Neural cell (in vitro differentiated cells): ENCODE measurements at regions not wholly inside any gene's neighbourhood (a gene's known extent, or its start where the extent isn't known, plus 50 kb on each side); places are given as distances from the start of the nearest gene placed in this dataset.

Source experiments
- H2AFZ ChIP-seq: fragments of 200-600, 300-800 bp; sonication (generic), shearing (Covaris generic); 2 replicates; pipeline ENCODE4 v1.6.0; 2014; ENCODE audit warnings: low read depth, mild to moderate bottlenecking, antibody characterized with exemption, low read length, moderate library complexity
- H3F3A ChIP-seq: fragments of 200-600 bp; shearing (Covaris generic); 2 replicates; pipeline ENCODE4 v1.6.1; 2016; ENCODE audit warnings: mild to moderate bottlenecking, moderate library complexity, mixed read lengths, antibody characterized with exemption, low read length; ENCODE audit not compliant: insufficient read depth, poor library complexity, severe bottlenecking
- H3K27ac ChIP-seq: fragments of 200-600, 300-800 bp; sonication (generic), shearing (Covaris generic); 2 replicates; pipeline ENCODE4 v1.5.1; 2014; ENCODE audit warnings: mild to moderate bottlenecking, low read length, moderate library complexity
- H3K27me3 ChIP-seq: fragments of 300-800, 200-600 bp; sonication (generic), shearing (Covaris generic); 2 replicates; pipeline ENCODE4 v1.6.0; 2014; ENCODE audit warnings: mild to moderate bottlenecking, low read depth, low read length, moderate library complexity; ENCODE audit not compliant: insufficient read depth
- H3K36me3 ChIP-seq: fragments of 300-800, 200-600 bp; sonication (generic), shearing (Covaris generic); 2 replicates; pipeline ENCODE4 v1.5.1; 2014; ENCODE audit warnings: mild to moderate bottlenecking, antibody characterized with exemption, low read length, moderate library complexity; ENCODE audit not compliant: insufficient read depth
- H3K4me2 ChIP-seq: fragments of 300-800, 200-600 bp; sonication (generic), shearing (Covaris generic); 2 replicates; pipeline ENCODE4 v1.6.0; 2014; ENCODE audit warnings: mild to moderate bottlenecking, low read length
- H3K4me3 ChIP-seq: fragments of 300-800, 200-600 bp; sonication (generic), shearing (Covaris generic); 2 replicates; pipeline ENCODE4 v1.5.1; 2014; ENCODE audit warnings: mild to moderate bottlenecking, low read length, moderate library complexity
- H3K79me2 ChIP-seq: fragments of 200-600 bp; shearing (Covaris generic); replicated peaks from 2 replicates; pipeline ENCODE4 v1.6.0; 2014; ENCODE audit warnings: mild to moderate bottlenecking, low read length, moderate library complexity; ENCODE audit not compliant: insufficient read depth
- H3K9ac ChIP-seq: fragments of 300-800, 200-600 bp; sonication (generic), shearing (Covaris generic); 2 replicates; pipeline ENCODE4 v1.6.1; 2016; ENCODE audit warnings: mild to moderate bottlenecking, low read length, mixed read lengths
- H3K9me2 ChIP-seq: fragments of 200-600 bp; shearing (Covaris generic); 2 replicates; pipeline ENCODE4 v1.6.1; 2016; ENCODE audit warnings: mild to moderate bottlenecking, low read length, mixed read lengths; ENCODE audit not compliant: insufficient read depth
- H3K9me3 ChIP-seq: fragments of 200-600, 300-800 bp; sonication (generic), shearing (Covaris generic); 2 replicates; pipeline ENCODE4 v1.6.1; 2016; ENCODE audit warnings: mild to moderate bottlenecking, mixed run types, low read length, moderate library complexity, mixed read lengths
- H4K20me1 ChIP-seq: fragments of 200-600 bp; shearing (Covaris generic); 2 replicates; pipeline ENCODE4 v1.6.1; 2016; ENCODE audit warnings: mild to moderate bottlenecking, mixed run types; ENCODE audit not compliant: insufficient read depth
- EP300 ChIP-seq: fragments of 450-650 bp; conservative IDR thresholded peaks from 2 replicates; pipeline ENCODE4 v1.6.1; 2014; ENCODE audit warnings: antibody characterized with exemption, mild to moderate bottlenecking, moderate library complexity; ENCODE audit not compliant: poor library complexity, severe bottlenecking
- EZH2 ChIP-seq: fragments of 200-600, 300-800 bp; shearing (Covaris generic), sonication (generic); IDR thresholded peaks from 2 replicates; pipeline ENCODE4 v1.6.1; 2014; ENCODE audit warnings: antibody characterized with exemption, low read length, borderline replicate concordance, mild to moderate bottlenecking; ENCODE audit not compliant: insufficient read depth, poor library complexity, severe bottlenecking
- MXI1 ChIP-seq: fragments of 450-650 bp; conservative IDR thresholded peaks from 2 replicates; pipeline ENCODE4 v1.6.1; 2014; ENCODE audit warnings: antibody characterized with exemption, mild to moderate bottlenecking; ENCODE audit not compliant: poor library complexity, severe bottlenecking
- POLR2AphosphoS5 ChIP-seq: IDR thresholded peaks from 2 replicates; pipeline ENCODE4 v1.6.1; 2012
- RAD21 ChIP-seq: fragments of 450-650 bp; conservative IDR thresholded peaks from 2 replicates; pipeline ENCODE4 v1.6.1; 2014; ENCODE audit warnings: antibody characterized with exemption, mild to moderate bottlenecking, moderate library complexity
- REST ChIP-seq: IDR thresholded peaks from 2 replicates; pipeline ENCODE4 v1.6.1; 2012; ENCODE audit warnings: borderline replicate concordance
- SMC3 ChIP-seq: fragments of 450-650 bp; conservative IDR thresholded peaks from 2 replicates; pipeline ENCODE4 v1.6.1; 2014; ENCODE audit warnings: antibody characterized with exemption, mild to moderate bottlenecking, moderate library complexity; ENCODE audit not compliant: poor library complexity
- TAF1 ChIP-seq: IDR thresholded peaks from 2 replicates; pipeline ENCODE4 v1.6.1; 2012; ENCODE audit warnings: low read depth
- TF ChIP-seq, protein P1 (sequence below): fragments of 450-650 bp; IDR thresholded peaks from 2 replicates; pipeline ENCODE4 v1.5.1; 2014; ENCODE audit warnings: antibody characterized with exemption, mild to moderate bottlenecking, moderate library complexity; ENCODE audit not compliant: poor library complexity, severe bottlenecking

DNA sequence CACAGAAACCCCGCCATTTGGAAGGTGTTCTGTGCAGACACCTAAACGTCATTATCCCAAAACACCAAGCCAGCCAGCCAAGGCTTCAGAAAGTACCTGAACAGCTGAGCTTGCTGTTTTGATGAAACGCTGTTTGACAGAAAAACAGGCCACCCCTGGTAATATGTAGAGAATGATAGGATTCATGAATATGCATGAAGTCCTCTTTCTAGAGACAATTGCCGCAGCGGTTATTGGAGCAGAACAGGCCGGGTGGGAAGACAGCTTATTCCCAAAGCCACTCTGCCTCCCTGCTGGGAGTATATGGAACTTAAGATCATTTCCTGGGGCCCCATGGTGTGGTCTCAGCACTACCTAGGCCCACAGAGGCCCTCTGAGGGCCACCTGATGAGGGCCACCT is 229.5 kb downstream of the UQCRFS1 start:
- Histone ChIP-seq H3K27me3 (no peaks in the 10 kb centered on the region), H3K4me3 (peak overlapping the region; percentile 4), H3K36me3 (no peaks in the 10 kb centered on the region), H2AFZ (no peak overlapping the region), H4K20me1 (no peaks in the 10 kb centered on the region), H3K27ac (peak overlapping the region; percentile 80), H3K79me2 (no peaks in the 10 kb centered on the region), H3K9me2 (no peaks in the 10 kb centered on the region), H3K9ac (peak overlapping the region; percentile 32), H3K4me2 (peak overlapping the region; percentile 16), H3F3A (no peaks in the 10 kb centered on the region), H3K9me3 (no peaks in the 10 kb centered on the region)
- TF ChIP-seq SMC3 = no peak
- TF ChIP-seq, protein P1, sequence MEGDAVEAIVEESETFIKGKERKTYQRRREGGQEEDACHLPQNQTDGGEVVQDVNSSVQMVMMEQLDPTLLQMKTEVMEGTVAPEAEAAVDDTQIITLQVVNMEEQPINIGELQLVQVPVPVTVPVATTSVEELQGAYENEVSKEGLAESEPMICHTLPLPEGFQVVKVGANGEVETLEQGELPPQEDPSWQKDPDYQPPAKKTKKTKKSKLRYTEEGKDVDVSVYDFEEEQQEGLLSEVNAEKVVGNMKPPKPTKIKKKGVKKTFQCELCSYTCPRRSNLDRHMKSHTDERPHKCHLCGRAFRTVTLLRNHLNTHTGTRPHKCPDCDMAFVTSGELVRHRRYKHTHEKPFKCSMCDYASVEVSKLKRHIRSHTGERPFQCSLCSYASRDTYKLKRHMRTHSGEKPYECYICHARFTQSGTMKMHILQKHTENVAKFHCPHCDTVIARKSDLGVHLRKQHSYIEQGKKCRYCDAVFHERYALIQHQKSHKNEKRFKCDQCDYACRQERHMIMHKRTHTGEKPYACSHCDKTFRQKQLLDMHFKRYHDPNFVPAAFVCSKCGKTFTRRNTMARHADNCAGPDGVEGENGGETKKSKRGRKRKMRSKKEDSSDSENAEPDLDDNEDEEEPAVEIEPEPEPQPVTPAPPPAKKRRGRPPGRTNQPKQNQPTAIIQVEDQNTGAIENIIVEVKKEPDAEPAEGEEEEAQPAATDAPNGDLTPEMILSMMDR = no peak
- no peak for TF ChIP-seq EP300
- TF ChIP-seq REST = no peak
- no peak for TF ChIP-seq TAF1
- TF ChIP-seq POLR2AphosphoS5 = no peak
- no peak for TF ChIP-seq MXI1
- no peak for TF ChIP-seq RAD21
- no peak for TF ChIP-seq EZH2

DNA sequence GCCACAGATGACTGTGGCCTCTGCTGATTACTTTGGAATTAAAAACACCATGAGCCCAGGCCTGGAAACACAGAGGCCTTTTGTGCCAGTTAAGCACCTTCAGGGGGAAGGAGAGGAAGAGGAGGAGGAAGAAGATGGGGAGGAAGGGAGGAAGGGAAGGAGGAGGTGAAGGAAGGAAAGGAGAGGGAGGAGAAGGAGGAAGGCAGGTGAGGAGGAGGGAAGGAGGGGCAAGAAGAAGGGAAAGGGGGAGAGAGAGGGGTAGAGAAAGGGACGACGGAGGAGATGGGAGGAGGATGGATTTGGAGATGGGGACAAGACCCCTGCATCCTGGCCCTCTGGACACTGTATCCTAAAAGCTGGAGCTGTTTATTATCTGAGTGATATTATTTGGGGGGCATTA is 231.0 kb downstream of the UQCRFS1 start:
- Histone ChIP-seq H3K9me2 (no peaks in the 10 kb centered on the region), H3K27me3 (no peaks in the 10 kb centered on the region), H3F3A (no peaks in the 10 kb centered on the region), H3K36me3 (no peaks in the 10 kb centered on the region), H3K9me3 (no peaks in the 10 kb centered on the region), H3K9ac (no peak overlapping the region), H3K4me2 (no peak overlapping the region), H3K4me3 (no peak overlapping the region), H3K27ac (no peak overlapping the region), H3K79me2 (no peaks in the 10 kb centered on the region), H4K20me1 (no peaks in the 10 kb centered on the region), H2AFZ (no peak overlapping the region)
- TF ChIP-seq SMC3 = no peak
- no peak for TF ChIP-seq EP300
- TF ChIP-seq POLR2AphosphoS5 = no peak
- no peak for TF ChIP-seq EZH2
- TF ChIP-seq REST = no peak
- TF ChIP-seq TAF1 = no peak
- TF ChIP-seq RAD21 = no peak
- TF ChIP-seq, protein P1 = no peak
- TF ChIP-seq MXI1 = no peak
